Chondrocyte (in vitro differentiated cells): ENCODE measurements at regions not wholly inside any gene's neighbourhood (a gene's known extent, or its start where the extent isn't known, plus 50 kb on each side); places are given as distances from the start of the nearest gene placed in this dataset.
"Not testable (repeated sequence)": the region's sequence is repeated elsewhere in the genome, so short reads cannot be mapped to it uniquely, and the experiment has no call there.

Source experiments
- DNase-seq: peaks from one replicate; pipeline ENCODE4 v3.0.0; 2021; ENCODE audit warnings: mixed read lengths, low spot score
- H3K27ac Mint-ChIP-seq: one replicate; pipeline ENCODE4 v1.8.0; 2021; ENCODE audit warnings: mild to moderate bottlenecking, moderate library complexity, mixed read lengths; ENCODE audit not compliant: unreplicated experiment
- H3K27me3 Mint-ChIP-seq: 2 replicates; pipeline ENCODE4 v1.8.0; 2021; ENCODE audit warnings: low read depth, mixed read lengths
- H3K36me3 Mint-ChIP-seq: 2 replicates; pipeline ENCODE4 v1.8.0; 2021; ENCODE audit warnings: low read depth, mixed read lengths
- H3K4me1 Mint-ChIP-seq: 2 replicates; pipeline ENCODE4 v1.8.0; 2021; ENCODE audit warnings: low read depth, mild to moderate bottlenecking, mixed read lengths
- H3K4me3 Mint-ChIP-seq: one replicate; pipeline ENCODE4 v1.8.0; 2021; ENCODE audit warnings: mild to moderate bottlenecking, moderate library complexity, mixed read lengths; ENCODE audit not compliant: unreplicated experiment
- H3K9me3 Mint-ChIP-seq: 2 replicates; pipeline ENCODE4 v1.8.0; 2021; ENCODE audit warnings: low read depth, mixed read lengths
- TF ChIP-seq, protein P1 (sequence below): fragments of 200-600 bp; sonication (generic); IDR thresholded peaks from 2 replicates; pipeline ENCODE4 v1.5.0; 2021; ENCODE audit warnings: antibody characterized with exemption, mild to moderate bottlenecking, moderate library complexity

DNA sequence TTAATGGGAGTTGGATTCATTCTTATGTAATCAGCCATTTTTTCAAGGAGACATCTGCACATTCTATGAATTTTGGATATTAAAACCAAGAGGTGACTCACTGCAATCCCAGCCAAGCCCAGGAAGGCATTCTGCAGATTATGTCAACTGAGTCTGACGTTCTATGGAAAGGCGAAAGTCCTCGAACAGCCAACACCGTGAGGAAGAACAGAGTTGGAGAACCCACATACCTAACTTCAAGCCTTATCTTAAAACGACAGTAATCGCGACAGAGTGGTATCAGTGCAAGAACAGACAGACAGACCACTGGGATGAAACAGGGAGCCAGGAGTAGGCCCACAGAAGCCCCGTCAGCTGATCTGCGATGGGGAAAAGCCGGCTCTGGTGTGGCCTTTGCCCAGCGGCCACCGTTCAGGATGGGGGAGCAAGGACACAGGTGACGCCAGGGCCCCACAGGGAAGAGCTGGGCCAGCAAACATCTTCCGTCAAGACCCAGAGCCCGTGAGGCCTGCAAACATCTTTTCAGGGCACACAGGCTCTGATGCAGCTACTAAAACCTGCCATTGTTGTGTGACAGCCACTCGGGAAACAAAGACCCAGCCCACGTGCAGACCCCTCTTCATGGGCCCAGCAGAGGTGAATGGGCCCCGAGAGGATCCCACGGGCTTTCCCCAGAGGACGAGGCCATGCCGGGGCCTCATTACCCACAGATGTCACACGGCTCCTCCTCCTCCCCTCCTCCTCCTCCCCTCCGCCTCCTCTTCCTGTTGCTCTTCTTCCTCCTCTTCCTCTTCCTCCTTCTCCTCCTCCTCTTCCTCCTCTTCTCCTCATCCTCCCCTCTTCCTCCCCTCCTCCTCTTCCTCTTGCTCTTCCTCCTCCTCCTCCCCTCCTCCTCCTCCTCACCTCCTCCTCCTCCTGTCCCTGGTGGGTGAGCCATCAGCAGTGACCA is 277.6 kb downstream of the ADGRD1 start:
- Mint-ChIP-seq H3K27ac (no peak overlapping the region), H3K4me1 (peaks cover 3% of the 10 kb centered on the region), H3K9me3 (peaks cover 3% of the 10 kb centered on the region), H3K27me3 (peaks cover 6% of the 10 kb centered on the region), H3K36me3 (no peaks in the 10 kb centered on the region), H3K4me3 (no peak overlapping the region)
- DNase-seq, result peak; percentile 39
- TF ChIP-seq, protein P1, sequence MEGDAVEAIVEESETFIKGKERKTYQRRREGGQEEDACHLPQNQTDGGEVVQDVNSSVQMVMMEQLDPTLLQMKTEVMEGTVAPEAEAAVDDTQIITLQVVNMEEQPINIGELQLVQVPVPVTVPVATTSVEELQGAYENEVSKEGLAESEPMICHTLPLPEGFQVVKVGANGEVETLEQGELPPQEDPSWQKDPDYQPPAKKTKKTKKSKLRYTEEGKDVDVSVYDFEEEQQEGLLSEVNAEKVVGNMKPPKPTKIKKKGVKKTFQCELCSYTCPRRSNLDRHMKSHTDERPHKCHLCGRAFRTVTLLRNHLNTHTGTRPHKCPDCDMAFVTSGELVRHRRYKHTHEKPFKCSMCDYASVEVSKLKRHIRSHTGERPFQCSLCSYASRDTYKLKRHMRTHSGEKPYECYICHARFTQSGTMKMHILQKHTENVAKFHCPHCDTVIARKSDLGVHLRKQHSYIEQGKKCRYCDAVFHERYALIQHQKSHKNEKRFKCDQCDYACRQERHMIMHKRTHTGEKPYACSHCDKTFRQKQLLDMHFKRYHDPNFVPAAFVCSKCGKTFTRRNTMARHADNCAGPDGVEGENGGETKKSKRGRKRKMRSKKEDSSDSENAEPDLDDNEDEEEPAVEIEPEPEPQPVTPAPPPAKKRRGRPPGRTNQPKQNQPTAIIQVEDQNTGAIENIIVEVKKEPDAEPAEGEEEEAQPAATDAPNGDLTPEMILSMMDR, result no peak

DNA sequence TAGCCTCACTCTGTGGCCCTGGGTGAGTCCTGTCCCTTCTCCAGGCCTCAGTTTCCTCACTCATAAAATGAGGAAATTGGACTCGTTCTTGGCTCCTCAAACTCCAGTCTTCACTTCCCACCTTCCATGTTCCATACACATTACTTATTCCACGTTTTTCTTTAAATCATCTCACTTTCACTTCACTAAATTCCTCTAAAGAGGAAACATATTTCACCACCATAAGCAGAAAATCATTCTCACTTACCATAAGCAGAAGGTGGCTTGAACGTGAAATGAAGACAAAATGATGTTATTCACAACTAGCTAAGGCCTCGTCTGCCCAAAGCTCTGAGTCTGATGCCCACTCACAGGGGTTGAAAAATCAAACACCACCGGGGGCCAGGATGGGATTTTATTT is 278.3 kb downstream of the ADGRD1 start:
- peaks cover 3% of the 10 kb centered on the region for H3K9me3 Mint-ChIP-seq
- H3K36me3 Mint-ChIP-seq, result no peaks in the 10 kb centered on the region
- H3K27me3 Mint-ChIP-seq, result peaks cover 6% of the 10 kb centered on the region
- no peak overlapping the region for H3K4me3 Mint-ChIP-seq
- TF ChIP-seq, protein P1, result no peak
- H3K4me1 Mint-ChIP-seq, result peaks cover 3% of the 10 kb centered on the region
- no peak for DNase-seq
- no peak overlapping the region for H3K27ac Mint-ChIP-seq

DNA sequence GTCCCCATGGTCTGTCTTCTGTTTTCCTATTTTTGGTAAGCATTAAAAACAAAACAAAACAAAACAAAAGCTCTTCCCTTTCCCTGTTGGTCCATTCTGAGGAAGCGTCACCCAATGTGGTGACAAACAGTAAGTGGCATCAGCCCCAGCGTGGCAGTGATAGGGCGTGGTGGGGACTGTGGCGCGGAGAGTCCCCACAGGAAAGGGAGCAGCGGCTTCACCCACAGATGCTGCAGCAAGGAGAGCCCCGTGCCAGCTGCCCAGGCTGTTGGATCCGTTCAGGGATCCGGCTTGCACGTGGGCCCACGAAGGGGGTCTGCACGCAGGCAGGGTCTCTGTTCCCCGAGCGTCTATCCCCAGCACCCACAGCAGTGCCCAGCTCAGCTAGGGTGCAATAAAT is 279.2 kb downstream of the ADGRD1 start:
- H3K9me3 Mint-ChIP-seq, DNase-seq, H3K27ac Mint-ChIP-seq, H3K4me3 Mint-ChIP-seq, H3K36me3 Mint-ChIP-seq, H3K4me1 Mint-ChIP-seq, H3K27me3 Mint-ChIP-seq: not testable (repeated sequence)

DNA sequence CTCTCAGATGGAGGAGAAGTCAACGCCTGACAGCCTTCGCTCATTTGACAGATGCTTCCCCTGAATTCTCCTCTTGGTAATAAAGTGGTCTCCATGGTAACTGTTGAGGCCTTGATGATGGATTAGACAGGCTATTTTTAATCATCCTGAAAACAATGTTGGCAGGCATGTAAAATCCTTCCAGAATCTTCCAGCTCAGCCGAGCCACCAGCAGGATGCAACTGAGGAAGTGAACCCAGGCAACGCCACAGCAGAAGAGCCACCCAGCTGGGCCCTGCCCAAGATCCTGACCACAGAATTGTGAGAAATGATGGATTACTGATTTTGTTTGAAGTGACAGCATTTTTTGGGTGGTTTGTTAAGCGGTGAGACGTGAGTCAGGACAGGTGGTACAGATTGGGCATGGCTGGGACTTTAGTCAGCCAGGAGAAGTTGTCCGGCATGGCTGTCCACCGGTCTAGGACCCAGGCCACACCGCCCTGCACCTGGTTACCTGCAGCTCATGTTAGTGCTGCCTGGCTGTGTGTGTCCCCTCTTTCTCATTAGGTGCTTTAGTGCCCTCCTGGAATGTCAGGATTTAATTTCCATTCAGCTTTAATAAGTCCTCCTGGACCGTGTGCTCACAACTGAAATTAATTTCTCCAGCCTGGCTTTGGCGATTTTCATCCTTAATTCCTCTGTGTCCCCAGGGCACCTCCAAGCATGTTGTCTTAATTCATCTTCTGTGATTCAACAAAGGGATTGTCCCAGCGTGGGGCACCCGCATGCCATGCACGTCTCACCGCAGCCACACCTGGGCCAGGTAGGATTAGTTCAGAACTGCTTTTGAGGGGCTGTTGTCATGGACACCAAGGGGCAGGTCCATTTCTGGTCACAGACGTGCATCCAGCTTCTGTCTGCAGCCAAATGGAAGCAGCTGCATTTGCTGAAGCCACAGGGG is 280.4 kb downstream of the ADGRD1 start:
- DNase-seq, result peak; percentile 43
- H3K4me1 Mint-ChIP-seq, H3K4me3 Mint-ChIP-seq, H3K27me3 Mint-ChIP-seq, H3K36me3 Mint-ChIP-seq, H3K27ac Mint-ChIP-seq, H3K9me3 Mint-ChIP-seq: not testable (repeated sequence)

DNA sequence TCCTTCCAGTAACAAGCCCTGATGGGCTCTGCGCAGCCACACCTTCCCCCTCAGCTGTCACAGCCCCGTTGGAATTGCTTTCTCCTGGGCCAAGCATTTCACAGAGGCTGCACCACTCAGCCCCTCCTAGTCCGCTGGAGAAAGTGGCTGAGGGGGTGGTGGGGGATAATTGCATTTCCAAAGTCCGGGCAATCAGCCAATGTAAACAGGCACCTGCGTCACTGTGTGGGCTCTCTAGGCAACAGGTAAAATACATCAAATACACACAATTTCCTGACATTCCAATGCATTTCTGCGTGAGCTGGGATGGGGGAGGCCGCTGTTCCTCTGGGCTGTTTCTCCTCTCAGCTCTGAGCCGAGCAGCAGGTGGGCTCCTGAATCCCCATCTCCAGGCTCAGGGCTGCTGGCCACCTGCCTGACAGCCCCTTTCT is 281.1 kb downstream of the ADGRD1 start:
- not testable (repeated sequence) for H3K4me1 Mint-ChIP-seq, H3K36me3 Mint-ChIP-seq, H3K9me3 Mint-ChIP-seq, DNase-seq, H3K27ac Mint-ChIP-seq, H3K4me3 Mint-ChIP-seq, H3K27me3 Mint-ChIP-seq

DNA sequence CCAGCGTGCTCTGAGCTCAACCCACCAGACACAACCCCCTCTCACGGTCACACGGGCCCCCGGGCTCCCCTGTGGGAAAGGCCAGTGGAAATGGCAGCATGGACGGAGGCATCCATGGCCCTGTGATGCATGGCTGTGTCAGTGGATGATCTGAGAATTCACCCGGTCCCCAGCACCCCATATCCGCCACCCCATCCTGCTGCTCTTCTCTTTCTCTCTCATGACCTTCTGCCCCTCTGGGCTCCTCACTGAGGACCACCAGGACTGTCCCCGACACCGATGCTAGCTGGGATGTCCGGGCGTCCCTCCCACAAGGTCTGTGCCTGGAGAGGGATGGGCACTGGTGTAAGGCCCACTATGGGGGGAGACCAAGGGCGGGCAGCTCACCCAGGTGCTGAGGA is 282.2 kb downstream of the ADGRD1 start:
- TF ChIP-seq, protein P1, result no peak
- peak; percentile 76 for DNase-seq
- no peak overlapping the region for H3K27ac Mint-ChIP-seq

More for the DNA sequence above, 282.2 kb downstream of the ADGRD1 start:
- Mint-ChIP-seq H3K36me3 (no peaks in the 10 kb centered on the region), H3K4me1 (no peaks in the 10 kb centered on the region), H3K4me3 (no peak overlapping the region), H3K27me3 (peaks cover 8% of the 10 kb centered on the region), H3K9me3 (peaks cover 3% of the 10 kb centered on the region)
